ENCODE measurements at regions not wholly inside any gene's neighbourhood (a gene's known extent, or its start where the extent isn't known, plus 50 kb on each side); places are given as distances from the start of the nearest gene placed in this dataset.

- no peak for TF ChIP-seq ZNF549 (CRISPR knock-in tag; IDR thresholded peaks at IDR 0.05)
- TF ChIP-seq ZNF337 (CRISPR knock-in tag; IDR thresholded peaks at IDR 0.05; ENCODE audit: borderline replicate concordance, low read depth), result no peak
- no peak for TF ChIP-seq FLYWCH1 (CRISPR knock-in tag; IDR thresholded peaks at IDR 0.05)
- no peak for TF ChIP-seq TAF1 (CRISPR knock-in tag; IDR thresholded peaks at IDR 0.05)
- no peak for TF ChIP-seq FOXA1 (IDR thresholded peaks at IDR 0.05)
- TF ChIP-seq FOXA1 (CRISPR knock-in tag; IDR thresholded peaks at IDR 0.05), result no peak
- no peak for TF ChIP-seq ZNF333 (CRISPR knock-in tag; IDR thresholded peaks at IDR 0.05; ENCODE audit: borderline replicate concordance)
- TF ChIP-seq CBX5 (CRISPR knock-in tag; IDR thresholded peaks at IDR 0.05; ENCODE audit: borderline replicate concordance), result no peak
- TF ChIP-seq RNF2 (conservative IDR thresholded peaks at IDR 0.05; ENCODE audit: low read depth), result no peak
- no peak for TF ChIP-seq PBX2 (CRISPR knock-in tag; IDR thresholded peaks at IDR 0.05)
- peak; percentile 23 for TF ChIP-seq XRCC5 (optimal IDR thresholded peaks at IDR 0.05; ENCODE audit: low read length)
- no peak for TF ChIP-seq KDM3A (CRISPR knock-in tag; IDR thresholded peaks at IDR 0.05; ENCODE audit: low read depth)
- no peak; the same call in 1 of the 2 replicates for TF ChIP-seq RAD21 (CRISPR knock-in tag; IDR thresholded peaks at IDR 0.05)
- no peak for TF ChIP-seq ZNF343 (CRISPR knock-in tag; IDR thresholded peaks at IDR 0.05)
- TF ChIP-seq EP300 (IDR thresholded peaks at IDR 0.05; ENCODE audit: low read depth in 2 of 2, low read length in 2 of 2), result no peak
- TF ChIP-seq EP300 (CRISPR knock-in tag; IDR thresholded peaks at IDR 0.05; ENCODE audit: borderline replicate concordance), result no peak
These were observed 194.7 kb upstream of the FREM1 start for GRCh38 chr9:15104826-15105420.

Data from HepG2 (cell line).